Thyroid gland (tissue), 4 donors: ENCODE measurements at regions not wholly inside any gene's neighbourhood (a gene's known extent, or its start where the extent isn't known, plus 50 kb on each side); places are given as distances from the start of the nearest gene placed in this dataset.

Experiments
- CTCF ChIP-seq, 6 experiments: fragments of 200-600 bp in 3 of 6; fragments of 450-650 bp in 3 of 6; sonication (generic) in 3 of 6; IDR thresholded peaks; one replicate each; pipeline ENCODE4 v1.5.1; 2016 to 2019; ENCODE audit warnings: antibody characterized with exemption in 6 of 6, mild to moderate bottlenecking in 2 of 6, inconsistent platforms in 1 of 6, moderate library complexity in 1 of 6
- POLR2A ChIP-seq, 2 donors: fragments of 450-650 bp; IDR thresholded peaks; one replicate each; pipeline ENCODE4 v1.6.1; 2017; ENCODE audit warnings: antibody characterized with exemption in 2 of 2, mild to moderate bottlenecking in 2 of 2, moderate library complexity in 1 of 2

- TF ChIP-seq CTCF (IDR thresholded peaks at IDR 0.05) (no peak), POLR2A (IDR thresholded peaks at IDR 0.05) (no peak)
Measured at GRCh38 chr16:8199390-8199789, 390.9 kb downstream of the TMEM114 start.
